Endothelial cell of umbilical vein (primary cell): ENCODE measurements at regions not wholly inside any gene's neighbourhood (a gene's known extent, or its start where the extent isn't known, plus 50 kb on each side); places are given as distances from the start of the nearest gene placed in this dataset.

Experiments used
- CTCF ChIP-seq, 2 donors: IDR thresholded peaks; 1 replicate in 1 of 2; 2 replicates in 1 of 2; pipeline ENCODE4 v1.5.1; 2011; ENCODE audit warnings: low read length in 2 of 2, mild to moderate bottlenecking in 2 of 2, moderate library complexity in 2 of 2, control low read depth in 1 of 2, inconsistent platforms in 1 of 2, low read depth in 1 of 2; ENCODE audit not compliant: insufficient read depth in 1 of 2; ENCODE audit errors: extremely low read depth in 1 of 2
- EZH2 ChIP-seq: IDR thresholded peaks from 2 replicates; pipeline ENCODE4 v1.6.1; 2012; ENCODE audit warnings: borderline replicate concordance, low read depth, mild to moderate bottlenecking, moderate library complexity, low read length, inconsistent platforms; ENCODE audit not compliant: severe bottlenecking
- FOS ChIP-seq: IDR thresholded peaks from 2 replicates; pipeline ENCODE4 v1.6.1; 2011; ENCODE audit warnings: mild to moderate bottlenecking, low read length, moderate library complexity, borderline replicate concordance; ENCODE audit not compliant: insufficient read depth
- GATA2 ChIP-seq: IDR thresholded peaks from 2 replicates; pipeline ENCODE4 v1.7.0; 2011; ENCODE audit warnings: low read depth, mild to moderate bottlenecking, moderate library complexity, mixed read lengths, low read length; ENCODE audit not compliant: insufficient read length, insufficient read depth
- MAX ChIP-seq: IDR thresholded peaks from 2 replicates; pipeline ENCODE4 v1.6.1; 2011; ENCODE audit not compliant: insufficient read depth, insufficient read length
- MYC ChIP-seq: IDR thresholded peaks from one replicate; pipeline ENCODE4 v1.6.1; 2011; ENCODE audit warnings: mild to moderate bottlenecking, low read depth, low read length
- POLR2A ChIP-seq: IDR thresholded peaks from 2 replicates; pipeline ENCODE4 v1.6.1; 2012; ENCODE audit warnings: low read depth, mild to moderate bottlenecking, control low read depth, low read length
- POLR2AphosphoS5 ChIP-seq: IDR thresholded peaks from 2 replicates; pipeline ENCODE4 v1.6.1; 2012; ENCODE audit warnings: low read depth, mild to moderate bottlenecking, control low read depth, low read length, moderate library complexity; ENCODE audit not compliant: insufficient read depth

- no peak for TF ChIP-seq CTCF (IDR thresholded peaks at IDR 0.05; ENCODE audit: extremely low read depth in 1 of 2, insufficient read depth in 1 of 2, low read depth in 1 of 2, low read length in 2 of 2)
- TF ChIP-seq POLR2AphosphoS5, result no peak
- no peak for TF ChIP-seq FOS
- no peak for TF ChIP-seq EZH2
- no peak for TF ChIP-seq POLR2A
- no peak for TF ChIP-seq MYC
- no peak for TF ChIP-seq MAX
- no peak for TF ChIP-seq GATA2
Measured at GRCh38 chr16:35306915-35307314, 1847.5 kb downstream of the TP53TG3F start.
